ENCODE measurements at regions not wholly inside any gene's neighbourhood (a gene's known extent, or its start where the extent isn't known, plus 50 kb on each side); places are given as distances from the start of the nearest gene placed in this dataset.

DNA sequence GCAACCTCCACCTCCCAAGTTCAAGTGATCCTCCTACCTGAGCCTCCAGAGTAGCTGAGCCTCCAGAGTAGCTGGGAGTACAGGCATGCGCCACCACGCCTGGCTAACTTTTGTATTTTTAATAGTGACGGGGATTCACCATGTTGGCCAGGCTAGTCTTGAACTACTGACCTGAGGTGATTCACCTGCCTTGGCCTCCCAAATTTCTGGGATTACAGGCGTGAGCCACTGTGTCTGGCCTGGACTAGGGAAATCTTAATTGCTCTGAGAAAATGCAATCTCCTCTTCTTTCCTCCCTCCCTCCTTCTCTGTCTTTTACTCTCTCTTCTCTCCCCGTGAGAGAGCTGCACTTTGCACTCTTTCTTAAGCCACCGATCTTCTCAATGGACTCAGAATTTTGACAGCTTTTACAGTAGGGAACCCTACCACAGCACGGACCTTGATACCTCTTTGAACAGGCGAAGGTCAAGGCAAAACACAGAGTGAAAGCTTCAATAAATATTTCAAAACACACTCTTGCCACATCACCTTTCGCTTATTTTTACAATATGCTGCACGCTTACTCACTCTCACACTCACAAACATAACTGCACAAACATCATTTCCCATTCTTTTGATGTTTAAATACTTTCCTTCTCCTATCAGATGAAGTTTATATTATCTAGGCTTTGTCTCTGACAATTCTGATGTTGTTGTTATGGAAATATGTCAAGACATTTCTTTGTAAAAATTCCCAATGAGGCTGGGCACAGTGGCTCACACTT, 173.4 kb upstream of the NRP1 start:
- DNase-seq (ENCODE audit: low spot score) (no peak), ATAC-seq (ENCODE audit: low read depth) (no peak)
- TF ChIP-seq CTCF (IDR thresholded peaks at IDR 0.05; ENCODE audit: poor library complexity, severe bottlenecking): no peak
- H3K9me3 ChIP-seq (ENCODE audit: severe bottlenecking): no peaks in the 10 kb centered on the region
- H3K36me3 ChIP-seq (ENCODE audit: low read depth): no peaks in the 10 kb centered on the region
- no peaks in the 10 kb centered on the region for H3K27me3 ChIP-seq (ENCODE audit: insufficient read depth, poor library complexity, severe bottlenecking)
- H3K4me3 ChIP-seq (ENCODE audit: severe bottlenecking): no peak overlapping the region
- no peak overlapping the region for H3K27ac ChIP-seq (ENCODE audit: poor library complexity, severe bottlenecking)
- peaks cover 21% of the 10 kb centered on the region for H3K4me1 ChIP-seq (ENCODE audit: insufficient read depth, poor library complexity, severe bottlenecking)

- H3K4me3 ChIP-seq (ENCODE audit: severe bottlenecking): no peak overlapping the region
- H3K4me1 ChIP-seq (ENCODE audit: insufficient read depth, poor library complexity, severe bottlenecking): peaks cover 21% of the 10 kb centered on the region
- no peaks in the 10 kb centered on the region for H3K9me3 ChIP-seq (ENCODE audit: severe bottlenecking)
- H3K27me3 ChIP-seq (ENCODE audit: insufficient read depth, poor library complexity, severe bottlenecking): no peaks in the 10 kb centered on the region
- DNase-seq (ENCODE audit: low spot score): no peak
- ATAC-seq (ENCODE audit: low read depth): no peak
- no peak overlapping the region for H3K27ac ChIP-seq (ENCODE audit: poor library complexity, severe bottlenecking)
- H3K36me3 ChIP-seq (ENCODE audit: low read depth): no peaks in the 10 kb centered on the region
- TF ChIP-seq CTCF (IDR thresholded peaks at IDR 0.05; ENCODE audit: poor library complexity, severe bottlenecking): no peak
Measured at GRCh38 chr10:33506838-33507661, 172.6 kb upstream of the NRP1 start.

GRCh38 chr10:33506391-33506790, 171.9 kb upstream of the NRP1 start:
- no peak for DNase-seq (ENCODE audit: low spot score)
- Histone ChIP-seq H3K27ac (ENCODE audit: poor library complexity, severe bottlenecking) (no peak overlapping the region), H3K27me3 (ENCODE audit: insufficient read depth, poor library complexity, severe bottlenecking) (no peaks in the 10 kb centered on the region), H3K36me3 (ENCODE audit: low read depth) (no peaks in the 10 kb centered on the region), H3K4me3 (ENCODE audit: severe bottlenecking) (no peak overlapping the region), H3K9me3 (ENCODE audit: severe bottlenecking) (no peaks in the 10 kb centered on the region), H3K4me1 (ENCODE audit: insufficient read depth, poor library complexity, severe bottlenecking) (peaks cover 21% of the 10 kb centered on the region)
- no peak for ATAC-seq (ENCODE audit: low read depth)
- no peak for TF ChIP-seq CTCF (IDR thresholded peaks at IDR 0.05; ENCODE audit: poor library complexity, severe bottlenecking)

- H3K27me3 ChIP-seq (ENCODE audit: insufficient read depth, poor library complexity, severe bottlenecking): no peaks in the 10 kb centered on the region
- no peaks in the 10 kb centered on the region for H3K4me1 ChIP-seq (ENCODE audit: insufficient read depth, poor library complexity, severe bottlenecking)
- no peak overlapping the region for H3K4me3 ChIP-seq (ENCODE audit: severe bottlenecking)
- no peaks in the 10 kb centered on the region for H3K36me3 ChIP-seq (ENCODE audit: low read depth)
- H3K27ac ChIP-seq (ENCODE audit: poor library complexity, severe bottlenecking): no peak overlapping the region
- no peak for TF ChIP-seq CTCF (IDR thresholded peaks at IDR 0.05; ENCODE audit: poor library complexity, severe bottlenecking)
- ATAC-seq (ENCODE audit: low read depth) (no peak), DNase-seq (ENCODE audit: low spot score) (no peak)
- no peaks in the 10 kb centered on the region for H3K9me3 ChIP-seq (ENCODE audit: severe bottlenecking)
Measured at GRCh38 chr10:33501161-33501560, 166.7 kb upstream of the NRP1 start.
